ENCODE measurements at regions not wholly inside any gene's neighbourhood (a gene's known extent, or its start where the extent isn't known, plus 50 kb on each side); places are given as distances from the start of the nearest gene placed in this dataset.

- TF ChIP-seq CTCF (IDR thresholded peaks at IDR 0.05; ENCODE audit: insufficient read depth, low read depth, low read length): no peak
- TF ChIP-seq EZH2 (IDR thresholded peaks at IDR 0.05; ENCODE audit: insufficient read depth, low read length): no peak
Measured at GRCh38 chr5:21237461-21237860, 1249.5 kb upstream of the CDH18 start.
